Activated naive CD8-positive, alpha-beta T cell treated with anti-CD3 and anti-CD28 coated beads for 36 hours (primary cell): ENCODE measurements at regions not wholly inside any gene's neighbourhood (a gene's known extent, or its start where the extent isn't known, plus 50 kb on each side); places are given as distances from the start of the nearest gene placed in this dataset.

Experiments
- DNase-seq: peaks from one replicate; pipeline ENCODE4 v3.0.0; 2021
- H3K27ac Mint-ChIP-seq: one replicate; pipeline ENCODE4 v1.8.0; 2022; ENCODE audit warnings: mild to moderate bottlenecking, moderate library complexity, mixed read lengths
- H3K27me3 Mint-ChIP-seq: one replicate; pipeline ENCODE4 v1.8.0; 2022; ENCODE audit warnings: mild to moderate bottlenecking, mixed read lengths
- H3K36me3 Mint-ChIP-seq: one replicate; pipeline ENCODE4 v1.8.0; 2021; ENCODE audit warnings: mild to moderate bottlenecking, mixed read lengths
- H3K4me1 Mint-ChIP-seq: one replicate; pipeline ENCODE4 v1.8.0; 2021; ENCODE audit warnings: mixed read lengths
- H3K4me3 Mint-ChIP-seq: one replicate; pipeline ENCODE4 v1.8.0; 2022; ENCODE audit warnings: mild to moderate bottlenecking, moderate library complexity, mixed read lengths
- H3K9me3 Mint-ChIP-seq: one replicate; pipeline ENCODE4 v1.8.0; 2022; ENCODE audit warnings: mixed read lengths

DNA sequence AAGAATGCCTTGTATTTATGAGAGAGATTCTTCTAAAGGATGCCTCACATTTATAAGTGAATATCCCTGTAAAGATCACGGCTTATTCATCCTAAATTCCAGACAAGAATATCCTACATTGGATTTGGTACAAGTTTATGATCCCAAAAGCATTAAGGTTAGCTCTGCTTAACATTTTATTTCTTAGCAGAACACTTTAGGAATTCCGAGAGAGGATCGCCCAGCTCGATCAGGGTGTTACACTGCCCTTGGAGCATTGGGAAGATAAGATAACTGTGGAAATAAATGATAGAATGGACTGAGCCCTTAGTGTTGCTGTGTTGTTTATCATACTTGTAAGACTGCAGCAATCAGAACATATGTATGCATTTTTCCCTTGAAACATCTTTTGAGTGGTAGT is 223.0 kb upstream of the CDIN1 start:
- H3K4me3 Mint-ChIP-seq: no peak overlapping the region
- no peaks in the 10 kb centered on the region for H3K4me1 Mint-ChIP-seq
- peaks cover 4% of the 10 kb centered on the region for H3K27me3 Mint-ChIP-seq
- H3K27ac Mint-ChIP-seq: no peak overlapping the region
- DNase-seq: no peak
- no peaks in the 10 kb centered on the region for H3K36me3 Mint-ChIP-seq
- no peaks in the 10 kb centered on the region for H3K9me3 Mint-ChIP-seq

DNA sequence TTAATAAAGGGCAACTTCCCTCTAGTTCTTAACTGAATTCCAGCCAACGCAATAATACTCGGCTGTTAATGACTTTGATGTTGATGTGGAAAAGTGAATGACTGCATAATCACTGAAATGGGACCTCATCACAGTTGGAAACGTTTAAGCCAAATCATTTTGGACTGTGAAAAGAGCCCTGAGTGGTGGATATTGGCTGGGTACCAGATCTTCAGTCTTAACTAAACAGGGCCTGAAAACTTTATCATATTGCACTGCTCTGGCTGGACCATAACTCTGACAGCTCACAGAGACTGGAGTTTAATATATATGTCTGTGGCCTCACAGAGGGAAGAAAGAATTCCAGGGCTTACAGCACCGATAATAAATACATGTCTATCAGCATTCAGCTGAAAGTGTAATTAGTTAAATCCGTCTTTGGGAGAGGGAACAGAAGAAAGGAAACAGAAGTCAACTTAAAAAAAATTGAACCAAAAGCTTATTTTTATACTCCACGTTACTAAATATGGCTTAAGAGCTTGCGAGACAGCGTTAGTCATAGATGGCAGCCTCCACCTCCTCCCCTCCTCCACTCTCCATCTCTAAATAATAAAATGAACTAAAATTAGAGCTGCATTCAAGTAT is 222.3 kb upstream of the CDIN1 start:
- H3K36me3 Mint-ChIP-seq: no peaks in the 10 kb centered on the region
- no peaks in the 10 kb centered on the region for H3K9me3 Mint-ChIP-seq
- H3K27me3 Mint-ChIP-seq: peaks cover 4% of the 10 kb centered on the region
- H3K27ac Mint-ChIP-seq: no peak overlapping the region
- no peaks in the 10 kb centered on the region for H3K4me1 Mint-ChIP-seq
- no peak for DNase-seq
- H3K4me3 Mint-ChIP-seq: no peak overlapping the region

DNA sequence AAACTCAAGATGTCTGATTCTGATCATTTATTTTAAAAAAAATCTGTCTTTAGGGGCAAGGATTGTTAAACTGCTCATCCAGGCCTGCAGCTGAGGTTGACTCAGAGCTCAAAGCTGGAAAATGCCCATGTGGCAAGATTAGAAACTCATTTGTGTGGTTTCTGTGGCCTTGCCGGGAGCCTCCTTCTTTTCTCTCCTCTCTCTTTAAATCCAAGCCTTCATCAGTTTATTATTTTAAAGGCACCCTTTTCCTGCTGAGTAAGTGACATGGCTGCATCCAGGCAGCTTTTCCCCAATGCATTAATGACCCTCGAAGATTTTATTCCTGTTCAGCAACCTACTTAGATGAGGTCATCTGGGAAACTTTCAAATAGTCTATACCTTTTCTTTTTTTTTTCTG is 221.3 kb upstream of the CDIN1 start:
- no peak overlapping the region for H3K4me3 Mint-ChIP-seq
- H3K4me1 Mint-ChIP-seq: no peaks in the 10 kb centered on the region
- H3K27ac Mint-ChIP-seq: no peak overlapping the region
- H3K27me3 Mint-ChIP-seq: no peaks in the 10 kb centered on the region
- H3K9me3 Mint-ChIP-seq: no peaks in the 10 kb centered on the region
- no peak for DNase-seq
- no peaks in the 10 kb centered on the region for H3K36me3 Mint-ChIP-seq

DNA sequence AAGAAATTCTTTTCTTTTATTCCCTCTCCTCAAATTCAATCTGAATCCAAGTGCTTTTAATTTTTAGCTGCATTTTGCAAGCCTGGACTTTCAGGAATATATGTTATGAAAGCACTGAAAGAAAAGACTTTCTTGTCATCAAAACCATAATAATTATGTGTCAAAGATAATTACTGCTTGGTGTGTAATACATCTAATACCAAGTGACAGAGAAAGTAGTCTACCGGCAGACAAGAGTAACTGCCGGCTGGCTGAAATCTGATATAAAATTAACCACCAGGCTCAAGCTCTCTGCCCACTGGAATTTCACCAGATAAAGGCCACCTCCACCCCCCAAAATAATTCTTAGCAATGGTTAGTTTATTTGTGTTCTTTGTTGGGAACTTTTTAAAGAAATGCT is 220.9 kb upstream of the CDIN1 start:
- no peaks in the 10 kb centered on the region for H3K27me3 Mint-ChIP-seq
- H3K36me3 Mint-ChIP-seq: no peaks in the 10 kb centered on the region
- H3K4me3 Mint-ChIP-seq: no peak overlapping the region
- H3K9me3 Mint-ChIP-seq: no peaks in the 10 kb centered on the region
- no peak overlapping the region for H3K27ac Mint-ChIP-seq
- DNase-seq: no peak
- no peaks in the 10 kb centered on the region for H3K4me1 Mint-ChIP-seq

DNA sequence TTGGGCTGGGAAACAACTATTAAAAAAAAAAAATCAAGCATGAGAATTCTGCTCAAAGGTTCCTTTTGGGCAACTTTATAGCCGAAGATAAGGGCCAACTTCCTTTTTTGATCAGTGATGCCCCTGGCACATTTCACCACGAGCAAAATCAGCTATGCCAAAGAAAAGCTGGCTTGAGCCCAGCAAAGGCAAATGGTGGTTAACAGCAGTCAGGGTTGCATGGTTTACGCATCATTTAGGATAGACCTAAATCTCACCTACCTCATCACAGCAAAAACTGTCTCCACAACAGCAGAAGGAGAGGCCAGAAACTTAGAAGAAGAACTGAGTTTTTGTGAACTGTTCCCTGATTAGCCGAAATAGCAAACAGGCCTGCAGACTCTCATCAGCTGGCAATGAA is 220.1 kb upstream of the CDIN1 start:
- H3K4me3 Mint-ChIP-seq: no peak overlapping the region
- H3K36me3 Mint-ChIP-seq: no peaks in the 10 kb centered on the region
- H3K27me3 Mint-ChIP-seq: no peaks in the 10 kb centered on the region
- DNase-seq: no peak
- no peaks in the 10 kb centered on the region for H3K4me1 Mint-ChIP-seq
- H3K9me3 Mint-ChIP-seq: no peaks in the 10 kb centered on the region
- H3K27ac Mint-ChIP-seq: no peak overlapping the region

DNA sequence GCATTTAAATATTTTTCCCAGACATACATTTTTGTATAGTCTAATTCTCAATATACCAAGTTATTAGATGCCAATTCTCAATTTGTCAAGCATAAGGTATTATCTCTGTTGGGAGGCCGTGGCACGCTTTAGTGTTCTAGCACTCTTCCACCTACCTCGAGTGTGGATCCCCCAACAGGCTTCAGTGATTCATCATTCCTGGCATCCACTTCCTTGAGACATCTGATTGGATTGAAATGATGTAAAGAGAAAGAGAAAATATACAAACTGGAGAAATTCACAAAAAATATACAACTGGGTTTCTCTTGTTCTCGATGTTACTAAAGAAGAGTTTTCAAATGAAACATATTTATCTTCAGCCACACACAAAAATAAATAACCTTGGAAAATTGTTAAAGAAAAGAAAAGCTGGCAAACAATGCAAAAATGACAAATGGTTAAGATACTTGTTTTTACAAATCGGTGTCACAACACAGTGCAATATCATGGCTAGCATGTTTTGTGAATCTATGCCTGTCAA is 218.0 kb upstream of the CDIN1 start:
- H3K27ac Mint-ChIP-seq: no peak overlapping the region
- no peaks in the 10 kb centered on the region for H3K36me3 Mint-ChIP-seq
- H3K4me3 Mint-ChIP-seq: no peak overlapping the region
- H3K4me1 Mint-ChIP-seq: no peaks in the 10 kb centered on the region
- H3K27me3 Mint-ChIP-seq: peaks cover 6% of the 10 kb centered on the region
- DNase-seq: no peak
- H3K9me3 Mint-ChIP-seq: no peaks in the 10 kb centered on the region

DNA sequence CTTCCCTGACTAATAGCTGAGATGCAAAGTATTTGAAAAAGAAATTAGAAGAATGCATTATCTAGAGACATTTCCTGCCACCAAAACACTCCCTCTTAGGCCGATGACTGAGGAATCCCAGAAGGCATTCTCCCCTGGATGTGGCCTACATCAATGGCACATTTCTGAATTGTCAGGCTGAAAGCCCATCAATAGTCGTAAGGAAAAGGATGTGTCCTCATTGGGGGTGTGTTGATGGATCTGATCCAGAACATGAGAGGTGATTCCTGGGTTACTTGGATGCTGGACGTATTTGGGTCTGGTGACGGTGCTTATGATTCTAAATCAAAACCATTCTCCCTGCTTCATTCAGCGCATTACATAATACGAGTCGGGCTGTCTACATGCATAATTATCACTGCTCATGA is 216.9 kb upstream of the CDIN1 start:
- Mint-ChIP-seq H3K36me3 (no peaks in the 10 kb centered on the region), H3K9me3 (no peaks in the 10 kb centered on the region), H3K27ac (no peak overlapping the region), H3K27me3 (peaks cover 6% of the 10 kb centered on the region), H3K4me3 (no peak overlapping the region), H3K4me1 (no peaks in the 10 kb centered on the region)
- no peak for DNase-seq

DNA sequence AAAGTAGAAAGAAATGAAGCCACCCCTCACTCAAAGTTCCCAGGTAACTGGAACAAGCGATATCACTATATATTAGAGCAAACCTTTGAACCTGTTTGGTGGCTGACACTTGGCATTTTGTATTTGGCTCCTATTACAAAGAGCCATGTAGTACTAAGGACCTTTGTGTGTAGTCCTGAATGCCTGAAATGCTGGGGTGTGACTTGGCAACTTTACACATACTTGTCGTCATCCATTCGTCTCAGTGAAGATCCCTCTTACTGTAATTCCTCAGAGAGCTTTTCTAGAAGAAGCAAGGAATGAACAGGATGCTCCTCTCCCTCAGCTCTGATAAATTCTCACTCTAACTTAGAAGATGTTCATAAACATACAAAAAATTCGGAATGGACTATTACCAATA is 216.1 kb upstream of the CDIN1 start:
- no peak for DNase-seq
- peaks cover 6% of the 10 kb centered on the region for H3K27me3 Mint-ChIP-seq
- no peaks in the 10 kb centered on the region for H3K36me3 Mint-ChIP-seq
- no peak overlapping the region for H3K27ac Mint-ChIP-seq
- no peak overlapping the region for H3K4me3 Mint-ChIP-seq
- no peaks in the 10 kb centered on the region for H3K9me3 Mint-ChIP-seq
- no peaks in the 10 kb centered on the region for H3K4me1 Mint-ChIP-seq

DNA sequence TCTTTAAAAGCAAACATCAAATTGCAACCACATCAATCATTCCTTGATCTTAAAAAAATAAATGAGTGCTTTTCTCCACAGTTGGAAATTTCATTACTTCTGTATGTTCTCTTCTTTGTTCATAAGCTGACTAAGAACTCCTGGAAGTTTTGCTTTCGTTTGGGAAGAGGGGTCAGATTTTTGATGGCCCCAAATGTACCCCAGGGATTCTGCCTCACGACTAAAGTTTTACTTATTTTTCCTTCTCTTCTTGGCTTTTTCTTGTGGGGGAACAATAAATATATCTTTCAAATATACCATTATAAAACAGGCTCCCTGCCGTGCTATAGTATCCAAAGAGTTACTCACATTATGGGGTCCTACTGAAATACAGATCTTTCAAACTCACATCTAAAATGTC is 215.0 kb upstream of the CDIN1 start:
- DNase-seq: no peak
- Mint-ChIP-seq H3K4me3 (no peak overlapping the region), H3K4me1 (no peaks in the 10 kb centered on the region), H3K36me3 (no peaks in the 10 kb centered on the region), H3K27ac (no peak overlapping the region), H3K9me3 (no peaks in the 10 kb centered on the region), H3K27me3 (peaks cover 6% of the 10 kb centered on the region)

DNA sequence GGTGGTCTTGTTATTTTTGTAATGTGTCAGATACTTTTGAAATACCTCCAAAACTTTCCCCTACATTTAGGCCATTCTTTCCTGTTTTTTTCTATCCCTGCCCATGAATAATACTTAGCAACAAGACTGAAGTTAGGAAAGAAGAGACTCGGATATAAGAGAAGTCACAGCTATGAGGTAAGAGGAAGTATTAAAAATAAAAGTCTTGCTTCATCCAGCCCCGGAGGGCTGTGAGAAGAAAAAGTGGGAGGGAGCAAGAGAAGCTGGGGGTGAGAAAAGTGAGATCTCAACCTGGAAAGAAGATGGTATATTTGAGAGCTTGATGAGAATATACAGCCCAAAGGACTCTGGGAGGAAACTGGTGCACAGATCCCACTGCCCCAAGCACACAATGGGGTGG is 213.5 kb upstream of the CDIN1 start:
- no peak overlapping the region for H3K27ac Mint-ChIP-seq
- no peak for DNase-seq
- peaks cover 6% of the 10 kb centered on the region for H3K27me3 Mint-ChIP-seq
- H3K9me3 Mint-ChIP-seq: no peaks in the 10 kb centered on the region
- H3K4me1 Mint-ChIP-seq: no peaks in the 10 kb centered on the region
- H3K4me3 Mint-ChIP-seq: no peak overlapping the region
- no peaks in the 10 kb centered on the region for H3K36me3 Mint-ChIP-seq

DNA sequence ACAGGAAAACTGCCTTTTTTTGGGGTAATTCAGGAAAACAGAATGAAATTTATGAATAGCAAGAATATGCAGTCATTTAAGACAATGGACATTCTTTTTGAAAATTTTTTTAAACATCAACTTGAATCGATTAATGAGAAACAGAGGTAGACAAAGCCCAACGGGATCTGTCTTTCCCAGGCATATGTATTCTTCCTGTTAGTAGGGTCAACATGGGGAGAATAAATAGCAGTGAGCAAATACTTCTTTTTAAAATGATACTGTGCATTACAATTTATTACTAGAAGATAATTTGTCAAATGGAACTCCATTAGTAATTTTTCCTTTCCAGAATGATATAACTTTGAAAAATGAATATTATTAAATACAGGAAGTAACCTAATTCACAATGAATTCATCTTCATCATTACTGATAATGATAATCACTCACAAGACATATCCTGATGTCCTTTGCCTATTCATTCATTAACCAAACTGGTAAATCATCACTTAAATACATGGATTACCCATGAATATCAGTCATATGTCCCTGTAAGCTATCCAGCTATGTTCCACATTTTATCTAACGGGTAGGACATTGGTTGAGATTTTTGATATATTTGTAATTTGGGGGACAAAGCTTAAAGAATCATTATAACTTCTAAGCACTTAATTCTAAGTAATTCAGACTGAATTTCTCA is 209.2 kb upstream of the CDIN1 start:
- no peak for DNase-seq
- Mint-ChIP-seq H3K4me3 (no peak overlapping the region), H3K36me3 (no peaks in the 10 kb centered on the region), H3K9me3 (no peaks in the 10 kb centered on the region), H3K4me1 (no peaks in the 10 kb centered on the region), H3K27me3 (peaks cover 10% of the 10 kb centered on the region), H3K27ac (no peak overlapping the region)

DNA sequence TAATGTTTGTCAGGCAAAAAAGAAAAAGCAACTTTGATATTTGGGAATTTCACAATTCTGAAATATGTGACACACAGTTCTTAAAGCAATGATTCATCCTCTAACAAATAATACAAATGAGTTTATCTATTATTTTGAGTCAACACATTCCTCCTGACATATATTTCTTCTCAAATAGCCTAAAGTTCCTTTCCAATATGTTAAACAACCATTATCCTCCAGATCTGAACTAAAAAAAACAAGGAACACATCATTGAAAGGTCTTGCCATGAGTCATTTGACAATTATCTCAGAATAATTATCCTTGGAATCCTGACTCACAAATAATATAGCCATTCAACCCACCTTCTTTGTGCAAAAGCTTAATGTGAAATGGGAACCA is 208.7 kb upstream of the CDIN1 start:
- no peaks in the 10 kb centered on the region for H3K36me3 Mint-ChIP-seq
- H3K4me3 Mint-ChIP-seq: no peak overlapping the region
- no peak for DNase-seq
- H3K27ac Mint-ChIP-seq: no peak overlapping the region
- no peaks in the 10 kb centered on the region for H3K9me3 Mint-ChIP-seq
- no peaks in the 10 kb centered on the region for H3K4me1 Mint-ChIP-seq
- H3K27me3 Mint-ChIP-seq: peaks cover 8% of the 10 kb centered on the region

DNA sequence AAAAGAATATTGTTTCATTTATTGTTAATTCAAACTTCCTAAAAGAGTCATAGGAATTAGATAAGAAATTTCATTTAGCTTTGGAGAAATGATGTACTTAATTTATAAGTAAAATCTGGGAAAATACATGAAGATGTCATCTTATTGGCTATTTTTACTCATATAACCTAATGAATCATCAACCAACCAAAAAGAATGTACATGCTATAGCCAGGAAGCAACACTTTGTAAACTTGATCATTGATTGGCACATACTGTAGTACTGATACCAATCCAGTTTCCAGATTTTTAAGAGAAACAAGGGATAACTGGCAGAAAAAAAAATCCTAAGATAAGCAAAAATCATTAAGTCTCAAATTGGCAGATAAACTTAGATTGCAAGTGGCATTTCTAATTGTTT is 207.9 kb upstream of the CDIN1 start:
- H3K27ac Mint-ChIP-seq: no peak overlapping the region
- no peaks in the 10 kb centered on the region for H3K36me3 Mint-ChIP-seq
- H3K27me3 Mint-ChIP-seq: peaks cover 4% of the 10 kb centered on the region
- DNase-seq: no peak
- no peaks in the 10 kb centered on the region for H3K9me3 Mint-ChIP-seq
- no peak overlapping the region for H3K4me3 Mint-ChIP-seq
- H3K4me1 Mint-ChIP-seq: no peaks in the 10 kb centered on the region

DNA sequence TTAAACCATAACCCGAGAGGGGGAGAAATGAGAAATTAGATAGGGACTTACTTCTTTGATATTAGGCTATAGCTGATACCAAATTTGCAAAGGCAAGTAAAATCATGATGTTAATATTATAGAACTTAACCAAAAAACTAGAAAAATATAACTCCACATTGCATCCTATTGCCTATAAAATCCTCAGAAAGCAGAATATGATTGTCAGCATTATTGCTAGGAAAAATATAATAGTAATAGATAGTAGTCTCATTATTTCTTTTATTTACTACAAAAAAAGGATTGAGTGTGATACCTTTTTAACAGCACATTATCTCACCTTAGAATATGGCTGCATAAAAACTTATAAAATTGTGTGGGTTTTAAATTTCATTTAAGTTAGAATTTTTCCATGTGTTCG is 206.5 kb upstream of the CDIN1 start:
- Mint-ChIP-seq H3K4me3 (no peak overlapping the region), H3K4me1 (no peaks in the 10 kb centered on the region), H3K27ac (no peak overlapping the region), H3K27me3 (peaks cover 4% of the 10 kb centered on the region), H3K9me3 (no peaks in the 10 kb centered on the region), H3K36me3 (no peaks in the 10 kb centered on the region)
- no peak for DNase-seq

DNA sequence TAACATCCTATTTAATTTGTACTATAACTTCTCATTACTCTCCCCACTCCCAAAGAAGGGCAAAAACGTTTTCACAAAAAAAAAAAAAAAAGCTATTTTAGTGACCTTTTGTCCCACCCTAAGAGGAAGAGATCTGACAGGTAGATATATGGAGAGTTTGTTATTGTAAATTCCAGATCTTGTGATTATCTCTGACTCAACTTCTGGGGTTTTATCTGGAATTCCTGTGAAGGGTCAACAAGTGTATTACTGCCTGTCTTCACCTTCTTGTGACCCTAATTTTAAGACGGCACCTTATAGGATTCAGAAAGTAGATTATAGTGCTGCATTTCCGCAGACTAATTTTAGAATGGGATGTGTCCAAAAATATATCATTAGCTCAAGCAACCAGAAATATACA is 205.9 kb upstream of the CDIN1 start:
- no peak for DNase-seq
- Mint-ChIP-seq H3K4me3 (no peak overlapping the region), H3K9me3 (no peaks in the 10 kb centered on the region), H3K27ac (no peak overlapping the region), H3K27me3 (peaks cover 4% of the 10 kb centered on the region), H3K4me1 (no peaks in the 10 kb centered on the region), H3K36me3 (no peaks in the 10 kb centered on the region)

DNA sequence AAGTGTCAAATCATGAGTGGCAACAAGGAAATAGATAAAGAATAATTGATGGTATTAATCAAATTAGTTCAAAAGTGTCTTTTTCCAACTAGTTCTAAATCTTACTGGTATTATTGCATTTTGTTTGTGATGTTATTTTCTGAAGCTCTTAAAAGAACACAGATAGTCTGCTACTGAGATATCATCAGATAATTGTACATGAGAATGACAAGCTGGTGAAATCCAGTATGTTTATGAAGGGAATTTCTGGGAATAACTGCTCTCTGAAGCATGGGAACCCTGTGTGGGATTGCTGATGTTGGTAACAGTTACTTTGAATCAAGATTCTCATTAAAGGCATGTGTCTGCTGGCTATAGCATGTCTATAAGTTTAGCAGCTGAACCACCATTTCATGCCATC is 190.3 kb upstream of the CDIN1 start:
- H3K4me1 Mint-ChIP-seq: no peaks in the 10 kb centered on the region
- H3K4me3 Mint-ChIP-seq: no peak overlapping the region
- H3K27me3 Mint-ChIP-seq: no peaks in the 10 kb centered on the region
- H3K9me3 Mint-ChIP-seq: no peaks in the 10 kb centered on the region
- no peak for DNase-seq
- no peak overlapping the region for H3K27ac Mint-ChIP-seq
- H3K36me3 Mint-ChIP-seq: no peaks in the 10 kb centered on the region
